Sigmoid colon (tissue), 6 donors: ENCODE measurements at regions not wholly inside any gene's neighbourhood (a gene's known extent, or its start where the extent isn't known, plus 50 kb on each side); places are given as distances from the start of the nearest gene placed in this dataset.
"Not testable (repeated sequence)": the region's sequence is repeated elsewhere in the genome, so short reads cannot be mapped to it uniquely, and the experiment has no call there.

Experiments
- DNase-seq: peaks from one replicate; pipeline ENCODE4 v3.0.0-alpha.2; 2019
- H3K27ac ChIP-seq, 4 donors: fragments of 200-600 bp; sonication (generic); one replicate each; pipeline ENCODE4 v1.5.1; 2016 to 2019; ENCODE audit warnings: mild to moderate bottlenecking in 1 of 4
- H3K27me3 ChIP-seq, 3 donors: fragments of 200-600 bp; sonication (generic); one replicate each; pipeline ENCODE4 v1.5.1; 2019; ENCODE audit warnings: mild to moderate bottlenecking in 1 of 3
- H3K36me3 ChIP-seq, 4 donors: fragments of 200-600 bp; sonication (generic); one replicate each; pipeline ENCODE4 v1.5.1; 2016 to 2019
- H3K4me1 ChIP-seq, 4 donors: fragments of 200-600 bp; sonication (generic); one replicate each; pipeline ENCODE4 v1.5.1; 2017 to 2019
- H3K4me3 ChIP-seq, 4 donors: fragments of 200-600 bp; sonication (generic); one replicate each; pipeline ENCODE4 v1.5.1; 2017 to 2019; ENCODE audit warnings: mild to moderate bottlenecking in 2 of 4, moderate library complexity in 1 of 4
- H3K9me3 ChIP-seq, 4 donors: fragments of 200-600 bp in 3 of 4; sonication (generic) in 3 of 4; one replicate each; pipeline versions ENCODE4 v1.5.1 to v1.6.1; 2013 to 2019
- CTCF ChIP-seq, 4 experiments: fragments of 450-650 bp in 3 of 4; fragments of 200-600 bp in 1 of 4; IDR thresholded peaks; one replicate each; pipeline ENCODE4 v1.5.1; 2016 to 2019; ENCODE audit warnings: antibody characterized with exemption in 4 of 4, mild to moderate bottlenecking in 3 of 4, moderate library complexity in 2 of 4
- EP300 ChIP-seq, 4 donors: sonication (generic); formaldehyde crosslinking; IDR thresholded peaks; one replicate each; pipeline ENCODE4 v1.6.1; 2017; ENCODE audit warnings: antibody characterized with exemption in 4 of 4
- POLR2A ChIP-seq, 2 donors: fragments of 450-650 bp; IDR thresholded peaks; one replicate each; pipeline ENCODE4 v1.6.1; 2016; ENCODE audit warnings: antibody characterized with exemption in 2 of 2, mild to moderate bottlenecking in 2 of 2, moderate library complexity in 2 of 2
- POLR2AphosphoS5 ChIP-seq, 4 donors: sonication (generic); formaldehyde crosslinking; IDR thresholded peaks; one replicate each; pipeline ENCODE4 v1.6.1; 2017; ENCODE audit warnings: antibody characterized with exemption in 4 of 4
- WGBS, 2 donors: extraction: QIAGEN DNeasy Blood & Tissue Kit; methylation state at CpG; one replicate each; pipeline ENCODE4 v1.1.7; 2013; 5-methylcytosine and 5-hydroxymethylcytosine counted together
- intact Hi-C: fragments of 100-400 bp; cut with DNase I; formaldehyde crosslinking; loops from one replicate; pipeline ENCODE4 v1.15.1; 2023
- donor health status: healthy with polysubstance abuse.
- donor health status: healthy.

- no peaks in the 10 kb centered on the region for H3K9me3 ChIP-seq
- no peak overlapping the region for H3K4me3 ChIP-seq
- intact Hi-C loops, result no loop called here
- H3K27ac ChIP-seq, result no peak overlapping the region
- 92 to 93% methylated on average over 6 of the region's 6 CpGs for WGBS, 2 donors
- no peaks in the 10 kb centered on the region for H3K4me1 ChIP-seq
- DNase-seq, result no peak
- H3K27me3 ChIP-seq, result no peaks in the 10 kb centered on the region
- H3K36me3 ChIP-seq, result no peaks in the 10 kb centered on the region
- TF ChIP-seq POLR2AphosphoS5 (IDR thresholded peaks at IDR 0.05) (no peak), CTCF (IDR thresholded peaks at IDR 0.05) (no peak)
Observed at GRCh38 chr14:38948576-38948975, 154.5 kb downstream of the SEC23A start.

- Histone ChIP-seq H3K27me3 (no peaks in the 10 kb centered on the region), H3K36me3 (no peaks in the 10 kb centered on the region), H3K27ac (no peak overlapping the region), H3K9me3 (no peaks in the 10 kb centered on the region), H3K4me1 (no peaks in the 10 kb centered on the region), H3K4me3 (no peak overlapping the region)
- WGBS, 2 donors, result 83 to 84% methylated on average over 1 of the region's 1 CpG
- DNase-seq, result no peak
- intact Hi-C loops, result no loop called here
- TF ChIP-seq CTCF (IDR thresholded peaks at IDR 0.05), result no peak
- TF ChIP-seq POLR2AphosphoS5 (IDR thresholded peaks at IDR 0.05), result no peak
- no peak for TF ChIP-seq EP300 (IDR thresholded peaks at IDR 0.05)
- TF ChIP-seq POLR2A (IDR thresholded peaks at IDR 0.05), result no peak
Observed at GRCh38 chr14:38948171-38948570, 154.9 kb downstream of the SEC23A start.

- Histone ChIP-seq H3K9me3 (no peaks in the 10 kb centered on the region), H3K4me3 (no peak overlapping the region), H3K4me1 (no peaks in the 10 kb centered on the region), H3K36me3 (no peaks in the 10 kb centered on the region), H3K27me3 (no peaks in the 10 kb centered on the region), H3K27ac (no peak overlapping the region)
- TF ChIP-seq POLR2AphosphoS5 (IDR thresholded peaks at IDR 0.05) (no peak), EP300 (IDR thresholded peaks at IDR 0.05) (no peak), CTCF (IDR thresholded peaks at IDR 0.05) (no peak), POLR2A (IDR thresholded peaks at IDR 0.05) (no peak)
- 85 to 89% methylated on average over 1 of the region's 1 CpG for WGBS, 2 donors
- intact Hi-C loops, result no loop called here
- no peak for DNase-seq
Observed at GRCh38 chr14:38947343-38947742, 155.7 kb downstream of the SEC23A start.

- intact Hi-C loops, result no loop called here
- Histone ChIP-seq H3K4me1 (no peaks in the 10 kb centered on the region), H3K27me3 (no peaks in the 10 kb centered on the region), H3K27ac (no peak overlapping the region), H3K9me3 (no peaks in the 10 kb centered on the region), H3K4me3 (no peak overlapping the region), H3K36me3 (no peaks in the 10 kb centered on the region)
- WGBS, 2 donors, result 83 to 84% methylated on average over 3 of the region's 3 CpGs
- TF ChIP-seq POLR2AphosphoS5 (IDR thresholded peaks at IDR 0.05) (no peak), CTCF (IDR thresholded peaks at IDR 0.05) (no peak), EP300 (IDR thresholded peaks at IDR 0.05) (no peak), POLR2A (IDR thresholded peaks at IDR 0.05) (no peak)
- no peak for DNase-seq
Observed at GRCh38 chr14:38944691-38945090, 158.3 kb downstream of the SEC23A start.

- TF ChIP-seq CTCF (IDR thresholded peaks at IDR 0.05) (no peak), POLR2A (IDR thresholded peaks at IDR 0.05) (no peak), POLR2AphosphoS5 (IDR thresholded peaks at IDR 0.05) (no peak), EP300 (IDR thresholded peaks at IDR 0.05) (no peak)
Observed at GRCh38 chr14:38941488-38941887, 161.5 kb downstream of the SEC23A start.

GRCh38 chr14:38932653-38933000, 170.4 kb downstream of the SEC23A start:
- intact Hi-C loops, H3K27ac ChIP-seq, H3K4me3 ChIP-seq, H3K27me3 ChIP-seq, H3K4me1 ChIP-seq, H3K36me3 ChIP-seq, H3K9me3 ChIP-seq, DNase-seq: not testable (repeated sequence)
- WGBS, 2 donors, result 91 to 92% methylated on average over 3 of the region's 3 CpGs

More at GRCh38 chr14:38941488-38941887, 161.5 kb downstream of the SEC23A start:
- DNase-seq, result no peak
- Histone ChIP-seq H3K4me1 (no peaks in the 10 kb centered on the region), H3K36me3 (no peaks in the 10 kb centered on the region), H3K27me3 (no peaks in the 10 kb centered on the region), H3K4me3 (no peak overlapping the region), H3K27ac (no peak overlapping the region), H3K9me3 (no peaks in the 10 kb centered on the region)
- 48 to 76% methylated on average over 4 of the region's 4 CpGs for WGBS, 2 donors
- intact Hi-C loops, result no loop called here
